PC-3 (cell line): ENCODE measurements at regions not wholly inside any gene's neighbourhood (a gene's known extent, or its start where the extent isn't known, plus 50 kb on each side); places are given as distances from the start of the nearest gene placed in this dataset.

ENCODE experiments used
- ATAC-seq: fragments of 200-7000 bp; cut with Tn5 transposase; 2 replicates; pipeline ENCODE4 v1.9.1; 2020; ENCODE audit warnings: mild to moderate bottlenecking, moderate library complexity
- BruUV-seq: library from RNA; stranded (reverse); fragments of 400-500 nt; replicated peaks from 2 replicates; lab custom pipeline; 2021; lab: Mats Ljungman, UMichigan
- CTCF ChIA-PET: fragments of 300-600 bp; sonication (Branson Sonifier 250); formaldehyde crosslinking; loops from one replicate; lab custom pipeline; 2022; ENCODE audit warnings: antibody characterized with exemption; lab: Charles Lee
- POLR2A ChIA-PET: fragments of 300-600 bp; sonication (Branson Sonifier 250); formaldehyde crosslinking; loops from one replicate; lab custom pipeline; 2022; ENCODE audit warnings: antibody characterized with exemption; ENCODE audit not compliant: unreplicated experiment; lab: Charles Lee
- DNase-seq: peaks from one replicate; pipeline ENCODE4 v3.0.0-alpha.2; 2015
- H2AFZ ChIP-seq: fragments of 300-600 bp; sonication (generic); 2 replicates; pipeline ENCODE4 v1.6.0; 2016; ENCODE audit warnings: antibody characterized with exemption, low read length
- H3F3A ChIP-seq: fragments of 300-600 bp; sonication (generic); one replicate; pipeline ENCODE4 v1.6.0; 2017; ENCODE audit warnings: antibody characterized with exemption, low read length, control low read depth, mild to moderate bottlenecking; ENCODE audit not compliant: unreplicated experiment
- H3K27ac ChIP-seq: fragments of 300-600 bp; sonication (generic); 2 replicates; pipeline ENCODE4 v1.5.1; 2016; ENCODE audit warnings: mild to moderate bottlenecking, low read length
- H3K27me3 ChIP-seq: fragments of 300-600 bp; sonication (generic); 2 replicates; pipeline ENCODE4 v1.6.1; 2016; ENCODE audit warnings: low read length, mixed read lengths
- H3K36me3 ChIP-seq: fragments of 300-600 bp; sonication (generic); 2 replicates; pipeline ENCODE4 v1.6.1; 2016; ENCODE audit warnings: low read depth, mixed run types, low read length, mixed read lengths
- H3K4me1 ChIP-seq: fragments of 300-600 bp; sonication (generic); 2 replicates; pipeline ENCODE4 v1.5.1; 2016; ENCODE audit warnings: low read length; ENCODE audit not compliant: insufficient read depth
- H3K4me2 ChIP-seq: fragments of 300-600 bp; sonication (generic); 2 replicates; pipeline ENCODE4 v1.6.0; 2016; ENCODE audit warnings: low read length
- H3K4me3 ChIP-seq: fragments of 300-600 bp; sonication (generic); 2 replicates; pipeline ENCODE4 v1.5.1; 2016; ENCODE audit warnings: mild to moderate bottlenecking, low read length, mixed read lengths
- H3K79me2 ChIP-seq: fragments of 300-600 bp; sonication (generic); 2 replicates; pipeline ENCODE4 v1.6.1; 2017; ENCODE audit warnings: low read length, mixed read lengths
- H3K9ac ChIP-seq: fragments of 300-600 bp; sonication (generic); 2 replicates; pipeline ENCODE4 v1.6.0; 2016; ENCODE audit warnings: mild to moderate bottlenecking, low read length
- H3K9me2 ChIP-seq: fragments of 300-600 bp; sonication (generic); replicated peaks from 2 replicates; pipeline ENCODE4 v1.6.1; 2016; ENCODE audit warnings: mixed run types, low read length, mixed read lengths
- H3K9me3 ChIP-seq: fragments of 300-600 bp; sonication (generic); 2 replicates; pipeline ENCODE4 v1.6.1; 2016; ENCODE audit warnings: low read length, mixed read lengths
- H4K20me1 ChIP-seq: fragments of 300-600 bp; sonication (generic); 2 replicates; pipeline ENCODE4 v1.6.1; 2016; ENCODE audit warnings: low read length, mixed read lengths
- EZH2 ChIP-seq: fragments of 300-600 bp; sonication (generic); IDR thresholded peaks from one replicate; pipeline ENCODE4 v1.6.1; 2017; ENCODE audit warnings: antibody characterized with exemption, mild to moderate bottlenecking, low read length; ENCODE audit not compliant: unreplicated experiment
- EZH2phosphoT487 ChIP-seq: fragments of 300-600 bp; sonication (generic); IDR thresholded peaks from 2 replicates; pipeline ENCODE4 v1.6.1; 2018; ENCODE audit warnings: mild to moderate bottlenecking, antibody characterized with exemption, low read length, borderline replicate concordance
- intact Hi-C: fragments of 100-400 bp; cut with micrococcal nuclease; formaldehyde crosslinking; loops from 2 replicates; pipeline ENCODE4 v1.9.0; 2023
- TF ChIP-seq, protein P1 (sequence below): fragments of 300-600 bp; sonication (generic); conservative IDR thresholded peaks from 2 replicates; pipeline ENCODE4 v1.5.1; 2017; ENCODE audit warnings: antibody characterized with exemption, low read depth, mild to moderate bottlenecking, low read length

DNA sequence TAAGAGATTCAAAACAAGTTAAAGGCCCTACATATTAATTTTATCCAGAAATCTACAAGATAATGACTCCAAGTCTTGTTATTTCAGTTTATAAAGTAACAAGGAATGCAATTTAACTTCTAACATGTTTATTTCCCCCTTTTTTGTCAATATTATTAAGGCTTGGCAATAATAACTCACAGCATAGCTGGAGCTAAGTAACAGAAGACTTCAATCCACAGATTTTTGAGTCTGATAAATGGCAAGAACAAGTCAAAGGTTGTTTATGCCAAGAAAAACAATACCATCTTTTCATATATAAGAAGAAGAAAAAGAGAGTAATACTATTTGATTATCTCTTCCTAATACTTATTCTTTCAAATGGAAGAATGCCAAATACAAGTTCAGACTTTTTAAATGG, 631.0 kb upstream of the CCDC54 start:
- H3F3A ChIP-seq, result no peaks in the 10 kb centered on the region
- H3K4me3 ChIP-seq, result no peak overlapping the region
- no peak overlapping the region for H3K9ac ChIP-seq
- H3K4me1 ChIP-seq, result no peaks in the 10 kb centered on the region
- H3K9me2 ChIP-seq, result no peaks in the 10 kb centered on the region
- CTCF ChIA-PET, result no interaction called here
- no peaks in the 10 kb centered on the region for H3K36me3 ChIP-seq
- DNase-seq, result no peak
- POLR2A ChIA-PET, result interaction anchor here (0.6 kb wide), 1 partner anchor 213 kb away, joined by 3 read pairs; no protein-coding TSS in a partner anchor
- TF ChIP-seq EZH2, result no peak
- TF ChIP-seq, protein P1, sequence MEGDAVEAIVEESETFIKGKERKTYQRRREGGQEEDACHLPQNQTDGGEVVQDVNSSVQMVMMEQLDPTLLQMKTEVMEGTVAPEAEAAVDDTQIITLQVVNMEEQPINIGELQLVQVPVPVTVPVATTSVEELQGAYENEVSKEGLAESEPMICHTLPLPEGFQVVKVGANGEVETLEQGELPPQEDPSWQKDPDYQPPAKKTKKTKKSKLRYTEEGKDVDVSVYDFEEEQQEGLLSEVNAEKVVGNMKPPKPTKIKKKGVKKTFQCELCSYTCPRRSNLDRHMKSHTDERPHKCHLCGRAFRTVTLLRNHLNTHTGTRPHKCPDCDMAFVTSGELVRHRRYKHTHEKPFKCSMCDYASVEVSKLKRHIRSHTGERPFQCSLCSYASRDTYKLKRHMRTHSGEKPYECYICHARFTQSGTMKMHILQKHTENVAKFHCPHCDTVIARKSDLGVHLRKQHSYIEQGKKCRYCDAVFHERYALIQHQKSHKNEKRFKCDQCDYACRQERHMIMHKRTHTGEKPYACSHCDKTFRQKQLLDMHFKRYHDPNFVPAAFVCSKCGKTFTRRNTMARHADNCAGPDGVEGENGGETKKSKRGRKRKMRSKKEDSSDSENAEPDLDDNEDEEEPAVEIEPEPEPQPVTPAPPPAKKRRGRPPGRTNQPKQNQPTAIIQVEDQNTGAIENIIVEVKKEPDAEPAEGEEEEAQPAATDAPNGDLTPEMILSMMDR, result no peak
- no peak for TF ChIP-seq EZH2phosphoT487
- H3K79me2 ChIP-seq, result no peaks in the 10 kb centered on the region
- no peak overlapping the region for H3K4me2 ChIP-seq
- no peaks in the 10 kb centered on the region for H4K20me1 ChIP-seq
- H3K27me3 ChIP-seq, result no peaks in the 10 kb centered on the region
- H3K27ac ChIP-seq, result no peak overlapping the region
- ATAC-seq, result no peak
- no peaks in the 10 kb centered on the region for H3K9me3 ChIP-seq
- no peak overlapping the region for H2AFZ ChIP-seq
- BruUV-seq, result no TSS peak
- intact Hi-C loops, result no loop called here

- BruUV-seq, result no TSS peak
- CTCF ChIA-PET, result no interaction called here
- no peaks in the 10 kb centered on the region for H4K20me1 ChIP-seq
- H3K4me1 ChIP-seq, result no peaks in the 10 kb centered on the region
- no peak for TF ChIP-seq EZH2
- TF ChIP-seq, protein P1, result no peak
- TF ChIP-seq EZH2phosphoT487, result no peak
- no peak overlapping the region for H3K9ac ChIP-seq
- DNase-seq (no peak), ATAC-seq (no peak)
- H3K36me3 ChIP-seq, result no peaks in the 10 kb centered on the region
- H3F3A ChIP-seq, result no peaks in the 10 kb centered on the region
- no peaks in the 10 kb centered on the region for H3K79me2 ChIP-seq
- H3K27me3 ChIP-seq, result no peaks in the 10 kb centered on the region
- no peak overlapping the region for H3K4me2 ChIP-seq
- intact Hi-C loops, result no loop called here
- H3K27ac ChIP-seq, result no peak overlapping the region
- POLR2A ChIA-PET, result no interaction called here
- no peak overlapping the region for H2AFZ ChIP-seq
- no peak overlapping the region for H3K4me3 ChIP-seq
- no peaks in the 10 kb centered on the region for H3K9me3 ChIP-seq
- H3K9me2 ChIP-seq, result no peaks in the 10 kb centered on the region
These were observed 628.6 kb upstream of the CCDC54 start for GRCh38 chr3:106748472-106749262.

DNA sequence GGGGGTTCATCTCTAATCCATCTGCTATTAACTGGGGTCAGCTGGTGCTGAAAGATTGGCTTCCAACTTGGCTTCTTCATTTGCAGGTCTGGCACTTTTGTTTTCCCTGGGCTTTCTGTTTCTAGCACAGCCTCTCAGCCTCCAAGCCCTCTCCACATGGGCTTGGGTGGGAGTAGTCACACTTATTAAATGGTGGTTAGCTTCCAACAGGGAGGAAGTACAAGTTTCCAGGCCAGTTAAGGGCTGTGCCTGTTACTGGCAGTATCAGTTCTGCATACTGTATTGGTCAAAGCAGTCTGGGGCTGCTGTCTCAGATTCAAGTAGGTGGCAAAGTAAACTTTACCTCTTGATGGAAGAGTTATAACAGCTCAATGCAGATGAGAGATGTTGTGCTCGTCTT, 627.1 kb upstream of the CCDC54 start:
- no TSS peak for BruUV-seq
- TF ChIP-seq, protein P1, result no peak
- TF ChIP-seq EZH2phosphoT487 (no peak), EZH2 (no peak)
- Histone ChIP-seq H3K4me2 (no peak overlapping the region), H3K36me3 (no peaks in the 10 kb centered on the region), H2AFZ (no peak overlapping the region), H3F3A (no peaks in the 10 kb centered on the region), H3K27me3 (no peaks in the 10 kb centered on the region), H3K4me3 (no peak overlapping the region), H3K9me3 (0 out of 2 replicates have a peak, but pooled peaks cover 1% of the 10 kb centered on the region), H3K9ac (no peak overlapping the region), H3K9me2 (no peaks in the 10 kb centered on the region), H3K27ac (no peak overlapping the region), H3K4me1 (no peaks in the 10 kb centered on the region), H4K20me1 (no peaks in the 10 kb centered on the region), H3K79me2 (no peaks in the 10 kb centered on the region)
- ChIA-PET CTCF (no interaction called here), POLR2A (no interaction called here)
- intact Hi-C loops, result no loop called here
- ATAC-seq (no peak), DNase-seq (no peak)
